Naive thymus-derived CD8-positive, alpha-beta T cell (primary cell): ENCODE measurements at regions not wholly inside any gene's neighbourhood (a gene's known extent, or its start where the extent isn't known, plus 50 kb on each side); places are given as distances from the start of the nearest gene placed in this dataset.
"Not testable (repeated sequence)": the region's sequence is repeated elsewhere in the genome, so short reads cannot be mapped to it uniquely, and the experiment has no call there.

ENCODE experiments used
- ATAC-seq, 2 donors: fragments of 150-1000 bp; cut with Tn5 transposase in 1 of 2; sonication (Bioruptor Pico), chemical (Tn5 transposase) in 1 of 2; 1 replicate in 1 of 2; 2 replicates in 1 of 2; pipeline ENCODE4 v1.10.0; 2021; ENCODE audit warnings: mild to moderate bottlenecking in 2 of 2, moderate library complexity in 2 of 2
- POLR2A ChIA-PET: fragments of 350-600 bp; sonication (Branson Sonifier 250); formaldehyde crosslinking; loops from one replicate; lab custom pipeline; 2021; ENCODE audit warnings: antibody characterized with exemption; lab: Charles Lee
- DNase-seq, 10 donors: peaks; one replicate each; pipeline versions ENCODE4 v3.0.0 to v3.0.0-alpha.2; 2020 to 2022
- H3K27ac Mint-ChIP-seq, 10 donors: one replicate each; pipeline ENCODE4 v1.8.0; 2020 to 2022; ENCODE audit warnings: mild to moderate bottlenecking in 10 of 10, mixed read lengths in 10 of 10, moderate library complexity in 4 of 10, inconsistent platforms in 1 of 10
- H3K27me3 Mint-ChIP-seq, 5 donors: one replicate each; pipeline ENCODE4 v1.8.0; 2021 to 2022; ENCODE audit warnings: mixed read lengths in 5 of 5
- H3K36me3 Mint-ChIP-seq, 3 donors: one replicate each; pipeline ENCODE4 v1.8.0; 2020 to 2022; ENCODE audit warnings: mixed read lengths in 3 of 3, mild to moderate bottlenecking in 2 of 3, inconsistent platforms in 1 of 3
- H3K4me1 Mint-ChIP-seq, 4 donors: one replicate each; pipeline ENCODE4 v1.8.0; 2021 to 2022; ENCODE audit warnings: mixed read lengths in 4 of 4
- H3K4me3 Mint-ChIP-seq, 10 donors: one replicate each; pipeline ENCODE4 v1.8.0; 2020 to 2022; ENCODE audit warnings: mild to moderate bottlenecking in 10 of 10, mixed read lengths in 10 of 10, moderate library complexity in 6 of 10, inconsistent platforms in 1 of 10
- H3K9me3 Mint-ChIP-seq, 9 donors: one replicate each; pipeline ENCODE4 v1.8.0; 2020 to 2022; ENCODE audit warnings: mixed read lengths in 9 of 9, mild to moderate bottlenecking in 3 of 9, inconsistent platforms in 1 of 9, moderate library complexity in 1 of 9

- Mint-ChIP-seq H3K4me3 (no peak overlapping the region), H3K27ac (no peak overlapping the region), H3K27me3 (no peaks in the 10 kb centered on the region), H3K36me3 (peaks cover 0 to 5% (median 0%) of the 10 kb centered on the region in 3 donors), H3K4me1 (no peaks in the 10 kb centered on the region), H3K9me3 (peaks cover 0 to 13% (median 3%) of the 10 kb centered on the region in 9 donors)
- POLR2A ChIA-PET: no interaction called here
- DNase-seq (no peak), ATAC-seq (no peak)
Measured at GRCh38 chr14:53286301-53286700, 133.2 kb upstream of the DDHD1 start.

GRCh38 chr14:53285821-53286220, 132.7 kb upstream of the DDHD1 start:
- no peaks in the 10 kb centered on the region for H3K4me1 Mint-ChIP-seq
- peaks cover 0 to 7% (median 2%) of the 10 kb centered on the region in 3 donors for H3K36me3 Mint-ChIP-seq

GRCh38 chr14:53285064-53285463, 131.9 kb upstream of the DDHD1 start:
- no peak overlapping the region for H3K4me3 Mint-ChIP-seq
- POLR2A ChIA-PET: no interaction called here
- peaks cover 3 to 26% (median 11%) of the 10 kb centered on the region in 9 donors for H3K9me3 Mint-ChIP-seq
- DNase-seq (no peak), ATAC-seq (no peak)
- H3K27ac Mint-ChIP-seq: no peak overlapping the region
- H3K36me3 Mint-ChIP-seq: peaks cover 0 to 10% (median 8%) of the 10 kb centered on the region in 3 donors
- no peaks in the 10 kb centered on the region for H3K27me3 Mint-ChIP-seq
- H3K4me1 Mint-ChIP-seq: no peaks in the 10 kb centered on the region

More at GRCh38 chr14:53285821-53286220, 132.7 kb upstream of the DDHD1 start:
- DNase-seq (no peak), ATAC-seq (no peak)
- H3K27me3 Mint-ChIP-seq: no peaks in the 10 kb centered on the region
- H3K4me3 Mint-ChIP-seq: no peak overlapping the region
- POLR2A ChIA-PET: no interaction called here
- peaks cover 0 to 18% (median 6%) of the 10 kb centered on the region in 9 donors for H3K9me3 Mint-ChIP-seq
- no peak overlapping the region for H3K27ac Mint-ChIP-seq

- ATAC-seq (no peak), DNase-seq (no peak)
- H3K27ac Mint-ChIP-seq: no peak overlapping the region
- H3K27me3 Mint-ChIP-seq: no peaks in the 10 kb centered on the region
- H3K36me3 Mint-ChIP-seq: peaks cover 0 to 22% (median 21%) of the 10 kb centered on the region in 3 donors
- H3K4me1 Mint-ChIP-seq: no peaks in the 10 kb centered on the region
- H3K4me3 Mint-ChIP-seq: no peak overlapping the region
- H3K9me3 Mint-ChIP-seq: peaks cover 8 to 36% (median 22%) of the 10 kb centered on the region in 9 donors
- POLR2A ChIA-PET: no interaction called here
Measured at GRCh38 chr14:53278602-53279506, 125.7 kb upstream of the DDHD1 start.

- no peaks in the 10 kb centered on the region for H3K4me1 Mint-ChIP-seq
- no peaks in the 10 kb centered on the region for H3K27me3 Mint-ChIP-seq
- DNase-seq (no peak), ATAC-seq (no peak)
- peaks cover 0 to 15% (median 4%) of the 10 kb centered on the region in 3 donors for H3K36me3 Mint-ChIP-seq
- POLR2A ChIA-PET: no interaction called here
- H3K4me3 Mint-ChIP-seq: no peak overlapping the region
- no peak overlapping the region for H3K27ac Mint-ChIP-seq
- peaks cover 0 to 12% (median 2%) of the 10 kb centered on the region in 9 donors for H3K9me3 Mint-ChIP-seq
Measured at GRCh38 chr14:53273671-53274072, 120.5 kb upstream of the DDHD1 start.

- Mint-ChIP-seq H3K9me3 (peaks cover 0 to 35% (median 13%) of the 10 kb centered on the region in 9 donors), H3K27ac (no peak overlapping the region), H3K4me3 (no peak overlapping the region), H3K4me1 (peaks cover 0 to 6% (median under 1%) of the 10 kb centered on the region in 4 donors), H3K36me3 (peaks cover 0 to 23% (median 8%) of the 10 kb centered on the region in 3 donors), H3K27me3 (no peaks in the 10 kb centered on the region)
- ATAC-seq (no peak), DNase-seq (no peak)
- POLR2A ChIA-PET: no interaction called here
Measured at GRCh38 chr14:53265025-53265424, 111.9 kb upstream of the DDHD1 start.

GRCh38 chr14:53260928-53261327, 107.8 kb upstream of the DDHD1 start:
- no peaks in the 10 kb centered on the region for H3K27me3 Mint-ChIP-seq
- no peak for ATAC-seq
- H3K27ac Mint-ChIP-seq: no peak overlapping the region
- H3K9me3 Mint-ChIP-seq: peaks cover 0 to 37% (median 16%) of the 10 kb centered on the region in 9 donors
- H3K4me1 Mint-ChIP-seq: peaks cover 0 to 6% (median under 1%) of the 10 kb centered on the region in 4 donors
- H3K4me3 Mint-ChIP-seq: no peak overlapping the region
- POLR2A ChIA-PET: no interaction called here
- peaks cover 0 to 22% (median 17%) of the 10 kb centered on the region in 3 donors for H3K36me3 Mint-ChIP-seq
- DNase-seq: no peak

GRCh38 chr14:53260286-53260685, 107.2 kb upstream of the DDHD1 start:
- peaks cover 0 to 6% (median under 1%) of the 10 kb centered on the region in 4 donors for H3K4me1 Mint-ChIP-seq
- DNase-seq (no peak), ATAC-seq (no peak)
- no peak overlapping the region for H3K27ac Mint-ChIP-seq
- peaks cover 0 to 38% (median 19%) of the 10 kb centered on the region in 9 donors for H3K9me3 Mint-ChIP-seq
- H3K36me3 Mint-ChIP-seq: peaks cover 0 to 20% (median 18%) of the 10 kb centered on the region in 3 donors
- no peak overlapping the region for H3K4me3 Mint-ChIP-seq
- POLR2A ChIA-PET: no interaction called here
- no peaks in the 10 kb centered on the region for H3K27me3 Mint-ChIP-seq

GRCh38 chr14:53252141-53252540, 99.0 kb upstream of the DDHD1 start:
- Mint-ChIP-seq H3K4me1 (no peaks in the 10 kb centered on the region), H3K27me3 (no peaks in the 10 kb centered on the region), H3K9me3 (peaks cover 6 to 33% (median 15%) of the 10 kb centered on the region in 9 donors), H3K36me3 (peaks cover 2 to 24% (median 13%) of the 10 kb centered on the region in 3 donors), H3K27ac (no peak overlapping the region), H3K4me3 (no peak overlapping the region)
- no peak for DNase-seq
- POLR2A ChIA-PET: no interaction called here
- no peak for ATAC-seq

GRCh38 chr14:53249059-53249458, 95.9 kb upstream of the DDHD1 start:
- H3K4me1 Mint-ChIP-seq: no peaks in the 10 kb centered on the region
- POLR2A ChIA-PET: no interaction called here
- no peak overlapping the region for H3K4me3 Mint-ChIP-seq
- peaks cover 1 to 30% (median 7%) of the 10 kb centered on the region in 9 donors for H3K9me3 Mint-ChIP-seq
- no peaks in the 10 kb centered on the region for H3K27me3 Mint-ChIP-seq
- no peak for DNase-seq
- H3K36me3 Mint-ChIP-seq: peaks cover 0 to 27% (median 22%) of the 10 kb centered on the region in 3 donors
- H3K27ac Mint-ChIP-seq: no peak overlapping the region
- no peak for ATAC-seq

- POLR2A ChIA-PET: no interaction called here
- Mint-ChIP-seq H3K27ac (no peak overlapping the region), H3K27me3 (no peaks in the 10 kb centered on the region), H3K9me3 (peaks cover 0 to 37% (median 7%) of the 10 kb centered on the region in 9 donors), H3K4me3 (no peak overlapping the region), H3K4me1 (no peaks in the 10 kb centered on the region), H3K36me3 (peaks cover under 1 to 22% (median 21%) of the 10 kb centered on the region in 3 donors)
- ATAC-seq (no peak), DNase-seq (no peak)
Measured at GRCh38 chr14:53247596-53248370, 94.7 kb upstream of the DDHD1 start.

GRCh38 chr14:53242898-53243297, 89.8 kb upstream of the DDHD1 start:
- H3K27me3 Mint-ChIP-seq, DNase-seq, POLR2A ChIA-PET, ATAC-seq, H3K27ac Mint-ChIP-seq, H3K4me3 Mint-ChIP-seq, H3K4me1 Mint-ChIP-seq: not testable (repeated sequence)
- Mint-ChIP-seq H3K36me3 (peaks cover 4 to 35% (median 35%) of the 10 kb centered on the region in 3 donors), H3K9me3 (peaks cover 0 to 50% (median 18%) of the 10 kb centered on the region in 9 donors)
